ENCODE measurements at regions not wholly inside any gene's neighbourhood (a gene's known extent, or its start where the extent isn't known, plus 50 kb on each side); places are given as distances from the start of the nearest gene placed in this dataset.
A peak's percentile ranks its signal among the peaks of the same experiment; 100 is the strongest.

DNA sequence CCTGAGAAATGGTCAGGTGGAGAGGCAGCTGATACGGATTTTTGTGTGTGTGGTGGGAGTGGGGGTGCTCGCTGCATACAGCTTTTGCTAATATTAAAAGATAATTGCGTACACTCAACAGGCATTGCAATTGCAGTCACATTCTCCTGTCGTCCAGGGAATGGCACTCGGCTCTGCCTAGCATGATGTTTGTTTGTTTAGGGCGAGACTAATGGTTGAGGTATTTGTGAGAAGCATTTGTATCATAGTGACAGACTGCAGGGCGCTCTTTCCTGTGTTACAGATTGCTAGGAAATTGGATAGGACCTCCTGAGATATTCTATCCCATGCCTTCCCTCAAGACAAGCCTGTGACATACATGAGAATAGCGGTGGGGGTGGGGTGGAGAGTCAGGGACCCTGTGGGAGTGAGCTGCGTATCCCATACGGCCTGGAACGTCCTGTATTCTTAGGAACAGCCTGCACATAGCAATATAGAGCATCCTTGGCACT is 207.4 kb downstream of the SOX4 start:
- Histone ChIP-seq H3K36me3 (no peaks in the 10 kb centered on the region), H3K9me3 (no peaks in the 10 kb centered on the region), H3K4me1 (no peaks in the 10 kb centered on the region), H3K27ac (no peak overlapping the region), H3K27me3 (no peaks in the 10 kb centered on the region), H3K4me3 (no peak overlapping the region)
- TF ChIP-seq, protein P1, sequence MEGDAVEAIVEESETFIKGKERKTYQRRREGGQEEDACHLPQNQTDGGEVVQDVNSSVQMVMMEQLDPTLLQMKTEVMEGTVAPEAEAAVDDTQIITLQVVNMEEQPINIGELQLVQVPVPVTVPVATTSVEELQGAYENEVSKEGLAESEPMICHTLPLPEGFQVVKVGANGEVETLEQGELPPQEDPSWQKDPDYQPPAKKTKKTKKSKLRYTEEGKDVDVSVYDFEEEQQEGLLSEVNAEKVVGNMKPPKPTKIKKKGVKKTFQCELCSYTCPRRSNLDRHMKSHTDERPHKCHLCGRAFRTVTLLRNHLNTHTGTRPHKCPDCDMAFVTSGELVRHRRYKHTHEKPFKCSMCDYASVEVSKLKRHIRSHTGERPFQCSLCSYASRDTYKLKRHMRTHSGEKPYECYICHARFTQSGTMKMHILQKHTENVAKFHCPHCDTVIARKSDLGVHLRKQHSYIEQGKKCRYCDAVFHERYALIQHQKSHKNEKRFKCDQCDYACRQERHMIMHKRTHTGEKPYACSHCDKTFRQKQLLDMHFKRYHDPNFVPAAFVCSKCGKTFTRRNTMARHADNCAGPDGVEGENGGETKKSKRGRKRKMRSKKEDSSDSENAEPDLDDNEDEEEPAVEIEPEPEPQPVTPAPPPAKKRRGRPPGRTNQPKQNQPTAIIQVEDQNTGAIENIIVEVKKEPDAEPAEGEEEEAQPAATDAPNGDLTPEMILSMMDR (IDR thresholded peaks at IDR 0.05) = no peak
- WGBS, 2 donors = 32 to 34% methylated on average over 11 of the region's 11 CpGs
- FAIRE-seq (no peak), ATAC-seq (peak in 3 of 4 donors; percentile 54 to 83 (median 77)), DNase-seq (peak in 1 of 6 donors; percentile 30)
- intact Hi-C loops (cut with DNase I) = no loop called here

DNA sequence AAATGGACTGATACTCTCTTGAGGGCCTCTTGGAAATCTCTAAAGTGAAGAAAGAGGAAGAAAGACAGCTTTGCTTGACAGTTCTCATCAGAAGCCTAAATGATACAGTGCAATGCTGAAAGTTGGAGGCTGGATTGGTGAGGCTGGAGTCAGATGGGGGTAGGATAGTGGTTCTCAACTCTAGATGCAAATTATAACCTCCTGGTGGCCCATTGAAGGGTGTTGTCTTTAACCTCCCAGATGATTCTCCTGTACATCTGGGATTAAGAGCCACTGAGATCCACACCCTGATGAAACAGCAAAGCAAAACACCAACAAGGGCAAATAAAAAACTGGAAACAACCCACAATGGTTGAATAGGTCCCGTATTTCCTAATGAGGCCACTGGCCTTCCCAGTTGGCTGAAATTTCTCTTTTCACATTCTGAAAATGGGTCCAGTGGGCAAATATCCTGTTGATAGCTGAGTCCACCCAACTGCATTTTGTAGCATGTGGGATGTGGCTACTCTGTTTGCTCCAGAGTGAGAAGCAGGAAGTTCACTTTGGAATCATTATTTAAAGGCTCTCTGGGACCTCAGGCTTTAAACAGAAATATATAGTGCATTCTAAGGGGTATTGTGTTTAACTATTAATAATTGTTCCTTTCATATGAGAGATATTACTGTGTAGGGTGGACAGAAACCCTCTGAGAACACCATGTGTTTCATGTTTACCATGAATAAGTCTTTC is 208.1 kb downstream of the SOX4 start:
- no peak overlapping the region for H3K4me3 ChIP-seq
- ATAC-seq (no peak), FAIRE-seq (no peak), DNase-seq (no peak)
- no peaks in the 10 kb centered on the region for H3K36me3 ChIP-seq
- no peaks in the 10 kb centered on the region for H3K4me1 ChIP-seq
- intact Hi-C loops (cut with DNase I) = no loop called here
- 46 to 56% methylated on average over 1 of the region's 1 CpG for WGBS, 2 donors
- TF ChIP-seq, protein P1 (IDR thresholded peaks at IDR 0.05) = no peak
- no peaks in the 10 kb centered on the region for H3K27me3 ChIP-seq
- H3K27ac ChIP-seq = no peak overlapping the region
- H3K9me3 ChIP-seq = no peaks in the 10 kb centered on the region

DNA sequence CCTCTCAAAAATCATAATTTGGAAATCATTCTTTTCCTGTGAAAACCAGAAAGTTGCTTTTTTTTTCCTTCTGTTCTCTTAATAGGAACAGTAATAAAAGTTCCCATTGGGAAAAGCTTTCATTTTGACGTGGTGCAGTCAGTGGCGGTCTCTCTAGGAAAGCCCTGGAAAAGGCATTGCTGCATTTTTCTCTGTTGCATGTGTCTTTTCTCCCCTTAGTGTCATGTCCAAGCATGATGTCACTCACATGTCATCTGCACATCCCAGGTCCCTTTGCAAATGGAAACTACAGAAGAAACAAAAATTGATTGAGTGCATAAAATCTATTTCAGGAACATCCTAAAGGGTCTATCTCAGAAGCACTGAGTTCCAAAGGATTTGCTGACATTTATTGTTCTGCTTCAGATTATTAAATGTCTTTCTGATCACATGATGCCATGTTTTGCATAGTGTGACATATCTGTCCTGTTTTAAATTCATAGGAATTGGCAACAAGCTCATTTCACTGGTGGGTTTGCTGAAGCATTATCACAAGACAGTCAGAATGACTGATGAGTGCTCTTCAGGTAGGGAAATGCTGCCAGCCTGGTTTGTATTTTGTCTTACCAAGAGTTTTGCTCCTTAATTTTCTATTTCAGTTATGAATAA is 208.7 kb downstream of the SOX4 start:
- Histone ChIP-seq H3K4me3 (no peak overlapping the region), H3K4me1 (no peaks in the 10 kb centered on the region), H3K9me3 (no peaks in the 10 kb centered on the region), H3K27ac (no peak overlapping the region), H3K27me3 (no peaks in the 10 kb centered on the region), H3K36me3 (no peaks in the 10 kb centered on the region)
- intact Hi-C loops (cut with DNase I) = no loop called here
- 83% methylated on average over 2 of the region's 2 CpGs for WGBS, 2 donors
- ATAC-seq (no peak), DNase-seq (no peak), FAIRE-seq (no peak)
- TF ChIP-seq, protein P1 (IDR thresholded peaks at IDR 0.05) = no peak

DNA sequence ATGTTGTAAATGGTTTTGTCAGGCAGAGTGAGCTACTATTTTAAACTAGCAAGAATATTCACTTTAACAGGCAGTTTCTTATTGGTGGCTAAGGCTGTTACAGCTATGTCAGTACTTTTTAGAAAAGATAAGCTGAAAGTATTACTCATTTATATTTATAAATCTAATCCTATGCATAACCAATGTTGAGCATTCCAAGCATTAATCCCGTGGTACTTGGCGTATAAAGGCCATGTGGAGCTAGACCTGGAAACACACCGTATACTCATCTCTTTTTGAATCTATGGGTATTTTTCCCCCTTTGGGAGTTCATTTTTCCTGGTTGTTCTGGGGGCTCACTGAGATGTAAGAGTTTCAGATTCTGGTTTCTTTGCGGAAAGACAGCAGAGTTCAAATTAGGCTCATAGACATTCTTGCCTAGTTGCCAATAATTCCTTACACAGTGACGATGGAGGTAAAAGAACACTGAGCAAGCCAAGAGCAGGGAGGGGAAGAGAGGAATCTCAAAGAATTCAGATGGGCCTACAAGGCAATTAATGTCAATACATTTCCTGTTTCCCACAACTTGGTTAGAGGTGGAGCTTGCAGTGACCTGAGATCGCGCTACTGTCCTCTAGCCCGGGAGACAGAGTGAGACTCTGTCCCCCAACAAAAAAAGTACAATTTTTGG is 211.5 kb downstream of the SOX4 start:
- intact Hi-C loops (cut with DNase I) = no loop called here
- no peak overlapping the region for H3K27ac ChIP-seq
- no peak for DNase-seq
- no peak for FAIRE-seq
- H3K4me1 ChIP-seq = no peaks in the 10 kb centered on the region
- H3K9me3 ChIP-seq = no peaks in the 10 kb centered on the region
- no peak overlapping the region for H3K4me3 ChIP-seq
- TF ChIP-seq, protein P1 (IDR thresholded peaks at IDR 0.05) = no peak
- WGBS, 2 donors = 86 to 90% methylated on average over 8 of the region's 8 CpGs
- H3K27me3 ChIP-seq = no peaks in the 10 kb centered on the region
- ATAC-seq = no peak
- H3K36me3 ChIP-seq = no peaks in the 10 kb centered on the region
